Left kidney (tissue), 1 donor: ENCODE measurements at regions not wholly inside any gene's neighbourhood (a gene's known extent, or its start where the extent isn't known, plus 50 kb on each side); places are given as distances from the start of the nearest gene placed in this dataset.

Source experiments
- DNase-seq: peaks from one replicate; pipeline ENCODE4 v3.0.0-alpha.2; 2013

GRCh38 chr3:27590437-27591298 is 106.5 kb upstream of the SLC4A7 start:
- DNase-seq, result no peak

- no peak for DNase-seq
Observed at GRCh38 chr3:27589795-27590194, 105.6 kb upstream of the SLC4A7 start.

- no peak for DNase-seq
Observed at GRCh38 chr3:27585429-27585828, 101.2 kb upstream of the SLC4A7 start.

GRCh38 chr3:27584874-27585273 is 100.7 kb upstream of the SLC4A7 start:
- DNase-seq, result no peak

GRCh38 chr3:27581852-27582251 is 97.7 kb upstream of the SLC4A7 start:
- no peak for DNase-seq

- DNase-seq, result no peak
Observed at GRCh38 chr3:27578032-27578431, 93.8 kb upstream of the SLC4A7 start.

- no peak for DNase-seq
Observed at GRCh38 chr3:27577504-27577903, 93.3 kb upstream of the SLC4A7 start.

- no peak for DNase-seq
Observed at GRCh38 chr3:27576171-27576570, 92.0 kb upstream of the SLC4A7 start.

- DNase-seq, result no peak
Observed at GRCh38 chr3:27575499-27575898, 91.3 kb upstream of the SLC4A7 start.

- no peak for DNase-seq
Observed at GRCh38 chr3:27574438-27574795, 90.2 kb upstream of the SLC4A7 start.

GRCh38 chr3:27573780-27574437 is 89.7 kb upstream of the SLC4A7 start:
- no peak for DNase-seq

- DNase-seq, result no peak
Observed at GRCh38 chr3:27573138-27573537, 89.0 kb upstream of the SLC4A7 start.

GRCh38 chr3:27571345-27571744 is 87.2 kb upstream of the SLC4A7 start:
- no peak for DNase-seq

- no peak for DNase-seq
Observed at GRCh38 chr3:27570421-27571106, 86.4 kb upstream of the SLC4A7 start.

- no peak for DNase-seq
Observed at GRCh38 chr3:27568393-27568792, 84.2 kb upstream of the SLC4A7 start.

- DNase-seq, result no peak
Observed at GRCh38 chr3:27567251-27567650, 83.1 kb upstream of the SLC4A7 start.

GRCh38 chr3:27565201-27565852 is 81.1 kb upstream of the SLC4A7 start:
- DNase-seq, result no peak

- no peak for DNase-seq
Observed at GRCh38 chr3:27561576-27561975, 77.4 kb upstream of the SLC4A7 start.

- DNase-seq, result no peak
Observed at GRCh38 chr3:27560484-27561056, 76.4 kb upstream of the SLC4A7 start.

- peak; percentile 17 for DNase-seq
Observed at GRCh38 chr3:27559835-27560234, 75.7 kb upstream of the SLC4A7 start.

- no peak for DNase-seq
Observed at GRCh38 chr3:27559381-27559780, 75.2 kb upstream of the SLC4A7 start.

- DNase-seq, result no peak
Observed at GRCh38 chr3:27557411-27557810, 73.2 kb upstream of the SLC4A7 start.
